Astrocyte (in vitro differentiated cells and primary cell): ENCODE measurements at regions not wholly inside any gene's neighbourhood (a gene's known extent, or its start where the extent isn't known, plus 50 kb on each side); places are given as distances from the start of the nearest gene placed in this dataset.

ENCODE experiments used
- CTCF ChIP-seq: IDR thresholded peaks from 2 replicates; pipeline ENCODE4 v1.5.1; 2011; ENCODE audit warnings: low read depth, mild to moderate bottlenecking, inconsistent platforms, low read length, moderate library complexity; ENCODE audit not compliant: insufficient read depth
- EZH2 ChIP-seq: IDR thresholded peaks from 2 replicates; pipeline ENCODE4 v1.6.1; 2012; ENCODE audit warnings: mild to moderate bottlenecking, low read length, inconsistent platforms; ENCODE audit not compliant: insufficient read depth

DNA sequence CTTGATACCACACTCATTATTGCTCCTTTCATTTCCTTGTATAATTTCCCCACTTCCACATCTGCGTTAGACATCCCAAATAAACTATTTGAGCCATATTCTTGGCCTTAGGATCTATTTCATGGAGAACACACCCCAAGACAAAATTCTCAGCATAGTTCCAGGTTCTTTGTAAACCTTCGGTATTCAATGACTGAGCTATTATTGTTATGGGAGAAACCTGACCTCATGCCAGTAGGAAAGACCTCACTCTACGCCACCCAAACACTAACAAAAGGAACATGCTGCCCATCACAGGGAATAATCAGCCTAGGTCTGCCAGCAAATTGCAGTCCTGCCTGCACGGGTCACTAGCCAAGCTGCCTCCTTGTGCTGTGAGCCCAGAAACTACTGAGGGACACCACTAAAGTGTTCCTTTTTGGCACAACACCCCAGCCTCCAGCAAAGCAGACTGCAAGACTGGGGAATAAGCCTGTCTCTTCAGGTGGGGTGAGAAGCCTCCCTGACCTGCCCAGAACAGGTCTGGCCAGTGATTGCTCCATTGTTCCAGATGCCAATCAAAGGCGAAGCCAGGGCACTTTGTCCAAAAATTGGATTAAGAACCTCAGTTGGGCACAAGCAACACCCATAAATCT lies 371.8 kb downstream of the MAFB start:
- TF ChIP-seq CTCF, result no peak
- TF ChIP-seq EZH2, result no peak
